GM23338 (cell line): ENCODE measurements at regions not wholly inside any gene's neighbourhood (a gene's known extent, or its start where the extent isn't known, plus 50 kb on each side); places are given as distances from the start of the nearest gene placed in this dataset.

ENCODE experiments used
- ATAC-seq: fragments of 200-7000 bp; cut with Tn5 transposase; 3 replicates; pipeline ENCODE4 v1.9.1; 2020
- DNase-seq: peaks from one replicate; pipeline ENCODE4 v3.0.0-alpha.2; 2015; ENCODE audit warnings: low spot score
- H2AFZ ChIP-seq: fragments of 200-600 bp; sonication (generic); 2 replicates; pipeline ENCODE4 v1.8.0; 2016; ENCODE audit warnings: antibody characterized with exemption, mild to moderate bottlenecking, moderate library complexity
- H3F3A ChIP-seq: fragments of 200-600 bp; sonication (generic); replicated peaks from 2 replicates; pipeline ENCODE4 v1.8.0; 2017; ENCODE audit warnings: antibody characterized with exemption, mixed run types, low read depth
- H3K27ac ChIP-seq: fragments of 200-600 bp; sonication (generic); 2 replicates; pipeline ENCODE4 v1.6.1; 2016; ENCODE audit warnings: low read depth
- H3K27me3 ChIP-seq: fragments of 200-600 bp; sonication (generic); 2 replicates; pipeline ENCODE4 v1.8.0; 2016; ENCODE audit warnings: mild to moderate bottlenecking, mixed run types, moderate library complexity; ENCODE audit not compliant: insufficient read depth
- H3K36me3 ChIP-seq: fragments of 200-600 bp; sonication (generic); 2 replicates; pipeline ENCODE4 v1.8.0; 2016; ENCODE audit warnings: mild to moderate bottlenecking; ENCODE audit not compliant: insufficient read depth
- H3K4me1 ChIP-seq: fragments of 200-600 bp; sonication (generic); 2 replicates; pipeline ENCODE4 v1.8.0; 2016; ENCODE audit warnings: mild to moderate bottlenecking, moderate library complexity; ENCODE audit not compliant: insufficient read depth
- H3K4me2 ChIP-seq: fragments of 200-600 bp; sonication (generic); 2 replicates; pipeline ENCODE4 v1.7.1; 2017; ENCODE audit warnings: mixed run types
- H3K4me3 ChIP-seq: fragments of 200-600 bp; sonication (generic); 2 replicates; pipeline ENCODE4 v1.6.1; 2016; ENCODE audit warnings: mixed run types
- H3K79me2 ChIP-seq: fragments of 200-600 bp; sonication (generic); replicated peaks from 2 replicates; pipeline ENCODE4 v1.8.0; 2017; ENCODE audit warnings: mild to moderate bottlenecking; ENCODE audit not compliant: insufficient read depth
- H3K9me2 ChIP-seq: fragments of 200-600 bp; sonication (generic); 2 replicates; pipeline ENCODE4 v1.8.0; 2017; ENCODE audit not compliant: insufficient read depth
- H4K20me1 ChIP-seq: fragments of 200-600 bp; sonication (generic); replicated peaks from 2 replicates; pipeline ENCODE4 v1.8.0; 2017; ENCODE audit warnings: mild to moderate bottlenecking; ENCODE audit not compliant: insufficient read depth
- H3K27ac Mint-ChIP-seq: 2 replicates; pipeline ENCODE4 v1.8.0; 2020; ENCODE audit warnings: inconsistent platforms, mild to moderate bottlenecking, moderate library complexity, mixed read lengths
- H3K27me3 Mint-ChIP-seq: 3 replicates; pipeline ENCODE4 v1.8.0; 2022; ENCODE audit warnings: low read depth, mild to moderate bottlenecking, moderate library complexity, mixed read lengths, inconsistent platforms; ENCODE audit not compliant: insufficient read depth, poor library complexity
- H3K36me3 Mint-ChIP-seq: 3 replicates; pipeline ENCODE4 v1.8.0; 2021; ENCODE audit warnings: low read depth, mild to moderate bottlenecking, inconsistent platforms, moderate library complexity, mixed read lengths
- H3K4me1 Mint-ChIP-seq: 3 replicates; pipeline ENCODE4 v1.8.0; 2020; ENCODE audit warnings: mild to moderate bottlenecking, inconsistent platforms, mixed read lengths
- H3K4me3 Mint-ChIP-seq: 3 replicates; pipeline ENCODE4 v1.8.0; 2021; ENCODE audit warnings: moderate library complexity, mild to moderate bottlenecking, inconsistent platforms, mixed read lengths
- H3K9me3 Mint-ChIP-seq: 3 replicates; pipeline ENCODE4 v1.8.0; 2020; ENCODE audit warnings: moderate library complexity, mild to moderate bottlenecking, inconsistent platforms, mixed read lengths
- CREB1 ChIP-seq: fragments of 250-450 bp; sonication (Bioruptor Pico); IDR thresholded peaks from 2 replicates; pipeline ENCODE4 v1.5.0; 2020; ENCODE audit warnings: low read depth, mild to moderate bottlenecking, moderate library complexity
- EZH2phosphoT487 ChIP-seq: fragments of 200-600 bp; sonication (generic); IDR thresholded peaks from one replicate; pipeline ENCODE4 v1.8.1; 2018; ENCODE audit warnings: antibody characterized with exemption; ENCODE audit not compliant: unreplicated experiment
- JUNB ChIP-seq: IDR thresholded peaks from one replicate; pipeline ENCODE4 v1.6.1; 2016; ENCODE audit warnings: antibody characterized with exemption; ENCODE audit not compliant: unreplicated experiment
- POLR2AphosphoS5 ChIP-seq: IDR thresholded peaks from 2 replicates; pipeline ENCODE4 v1.6.1; 2016; ENCODE audit warnings: antibody characterized with exemption, low read depth
- ZNF114 ChIP-seq: fragments of 250-450 bp; sonication (Bioruptor Pico); IDR thresholded peaks from 2 replicates; pipeline ENCODE4 v1.5.0; 2020; ENCODE audit warnings: mild to moderate bottlenecking, moderate library complexity
- ZNF331 ChIP-seq: fragments of 250-450 bp; sonication (Bioruptor Pico); IDR thresholded peaks from 2 replicates; pipeline ENCODE4 v1.5.0; 2020; ENCODE audit warnings: low read depth, mild to moderate bottlenecking, moderate library complexity
- TF ChIP-seq, protein P1 (sequence below): fragments of 250-450 bp; sonication (Bioruptor Pico); IDR thresholded peaks from 2 replicates; pipeline ENCODE4 v1.5.0; 2020; ENCODE audit warnings: mild to moderate bottlenecking, moderate library complexity
- TF ChIP-seq, protein P2 (sequence below): IDR thresholded peaks from 2 replicates; pipeline ENCODE4 v1.6.1; 2016; ENCODE audit warnings: antibody characterized with exemption
- TF ChIP-seq, protein P3 (sequence below): IDR thresholded peaks from one replicate; pipeline ENCODE4 v1.6.1; 2018; ENCODE audit warnings: antibody characterized with exemption; ENCODE audit not compliant: unreplicated experiment

DNA sequence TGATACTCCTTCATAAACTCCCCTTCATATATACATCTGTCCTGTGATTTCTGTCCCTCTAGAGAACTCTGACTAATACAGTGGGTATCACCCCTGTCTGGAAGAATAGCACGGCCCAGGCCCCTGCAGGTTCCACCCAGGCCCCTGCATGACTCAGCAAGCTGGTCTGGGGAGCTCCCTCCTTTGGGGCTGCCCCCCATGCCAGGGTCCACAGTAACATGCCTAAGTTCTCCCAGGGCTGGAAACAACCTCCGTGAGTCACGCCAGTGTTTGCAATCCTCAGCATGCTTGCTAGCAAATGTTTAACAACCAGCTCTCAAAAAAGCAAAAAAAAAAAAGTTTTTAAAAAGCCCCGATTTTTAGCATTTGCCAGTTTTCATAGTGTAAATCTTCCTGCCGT is 134.3 kb upstream of the CDH4 start (continued):
- TF ChIP-seq, protein P1, sequence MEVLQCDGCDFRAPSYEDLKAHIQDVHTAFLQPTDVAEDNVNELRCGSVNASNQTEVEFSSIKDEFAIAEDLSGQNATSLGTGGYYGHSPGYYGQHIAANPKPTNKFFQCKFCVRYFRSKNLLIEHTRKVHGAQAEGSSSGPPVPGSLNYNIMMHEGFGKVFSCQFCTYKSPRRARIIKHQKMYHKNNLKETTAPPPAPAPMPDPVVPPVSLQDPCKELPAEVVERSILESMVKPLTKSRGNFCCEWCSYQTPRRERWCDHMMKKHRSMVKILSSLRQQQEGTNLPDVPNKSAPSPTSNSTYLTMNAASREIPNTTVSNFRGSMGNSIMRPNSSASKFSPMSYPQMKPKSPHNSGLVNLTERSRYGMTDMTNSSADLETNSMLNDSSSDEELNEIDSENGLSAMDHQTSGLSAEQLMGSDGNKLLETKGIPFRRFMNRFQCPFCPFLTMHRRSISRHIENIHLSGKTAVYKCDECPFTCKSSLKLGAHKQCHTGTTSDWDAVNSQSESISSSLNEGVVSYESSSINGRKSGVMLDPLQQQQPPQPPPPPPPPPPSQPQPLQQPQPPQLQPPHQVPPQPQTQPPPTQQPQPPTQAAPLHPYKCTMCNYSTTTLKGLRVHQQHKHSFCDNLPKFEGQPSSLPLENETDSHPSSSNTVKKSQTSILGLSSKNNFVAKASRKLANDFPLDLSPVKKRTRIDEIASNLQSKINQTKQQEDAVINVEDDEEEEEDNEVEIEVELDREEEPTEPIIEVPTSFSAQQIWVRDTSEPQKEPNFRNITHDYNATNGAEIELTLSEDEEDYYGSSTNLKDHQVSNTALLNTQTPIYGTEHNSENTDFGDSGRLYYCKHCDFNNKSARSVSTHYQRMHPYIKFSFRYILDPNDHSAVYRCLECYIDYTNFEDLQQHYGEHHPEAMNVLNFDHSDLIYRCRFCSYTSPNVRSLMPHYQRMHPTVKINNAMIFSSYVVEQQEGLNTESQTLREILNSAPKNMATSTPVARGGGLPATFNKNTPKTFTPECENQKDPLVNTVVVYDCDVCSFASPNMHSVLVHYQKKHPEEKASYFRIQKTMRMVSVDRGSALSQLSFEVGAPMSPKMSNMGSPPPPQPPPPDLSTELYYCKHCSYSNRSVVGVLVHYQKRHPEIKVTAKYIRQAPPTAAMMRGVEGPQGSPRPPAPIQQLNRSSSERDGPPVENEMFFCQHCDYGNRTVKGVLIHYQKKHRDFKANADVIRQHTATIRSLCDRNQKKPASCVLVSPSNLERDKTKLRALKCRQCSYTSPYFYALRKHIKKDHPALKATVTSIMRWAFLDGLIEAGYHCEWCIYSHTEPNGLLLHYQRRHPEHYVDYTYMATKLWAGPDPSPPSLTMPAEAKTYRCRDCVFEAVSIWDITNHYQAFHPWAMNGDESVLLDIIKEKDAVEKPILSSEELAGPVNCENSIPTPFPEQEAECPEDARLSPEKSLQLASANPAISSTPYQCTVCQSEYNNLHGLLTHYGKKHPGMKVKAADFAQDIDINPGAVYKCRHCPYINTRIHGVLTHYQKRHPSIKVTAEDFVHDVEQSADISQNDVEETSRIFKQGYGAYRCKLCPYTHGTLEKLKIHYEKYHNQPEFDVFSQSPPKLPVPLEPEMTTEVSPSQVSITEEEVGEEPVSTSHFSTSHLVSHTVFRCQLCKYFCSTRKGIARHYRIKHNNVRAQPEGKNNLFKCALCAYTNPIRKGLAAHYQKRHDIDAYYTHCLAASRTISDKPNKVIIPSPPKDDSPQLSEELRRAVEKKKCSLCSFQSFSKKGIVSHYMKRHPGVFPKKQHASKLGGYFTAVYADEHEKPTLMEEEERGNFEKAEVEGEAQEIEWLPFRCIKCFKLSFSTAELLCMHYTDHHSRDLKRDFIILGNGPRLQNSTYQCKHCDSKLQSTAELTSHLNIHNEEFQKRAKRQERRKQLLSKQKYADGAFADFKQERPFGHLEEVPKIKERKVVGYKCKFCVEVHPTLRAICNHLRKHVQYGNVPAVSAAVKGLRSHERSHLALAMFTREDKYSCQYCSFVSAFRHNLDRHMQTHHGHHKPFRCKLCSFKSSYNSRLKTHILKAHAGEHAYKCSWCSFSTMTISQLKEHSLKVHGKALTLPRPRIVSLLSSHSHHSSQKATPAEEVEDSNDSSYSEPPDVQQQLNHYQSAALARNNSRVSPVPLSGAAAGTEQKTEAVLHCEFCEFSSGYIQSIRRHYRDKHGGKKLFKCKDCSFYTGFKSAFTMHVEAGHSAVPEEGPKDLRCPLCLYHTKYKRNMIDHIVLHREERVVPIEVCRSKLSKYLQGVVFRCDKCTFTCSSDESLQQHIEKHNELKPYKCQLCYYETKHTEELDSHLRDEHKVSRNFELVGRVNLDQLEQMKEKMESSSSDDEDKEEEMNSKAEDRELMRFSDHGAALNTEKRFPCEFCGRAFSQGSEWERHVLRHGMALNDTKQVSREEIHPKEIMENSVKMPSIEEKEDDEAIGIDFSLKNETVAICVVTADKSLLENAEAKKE: no peak
- no peak for TF ChIP-seq EZH2phosphoT487
- no peak for TF ChIP-seq ZNF114
- TF ChIP-seq, protein P2, sequence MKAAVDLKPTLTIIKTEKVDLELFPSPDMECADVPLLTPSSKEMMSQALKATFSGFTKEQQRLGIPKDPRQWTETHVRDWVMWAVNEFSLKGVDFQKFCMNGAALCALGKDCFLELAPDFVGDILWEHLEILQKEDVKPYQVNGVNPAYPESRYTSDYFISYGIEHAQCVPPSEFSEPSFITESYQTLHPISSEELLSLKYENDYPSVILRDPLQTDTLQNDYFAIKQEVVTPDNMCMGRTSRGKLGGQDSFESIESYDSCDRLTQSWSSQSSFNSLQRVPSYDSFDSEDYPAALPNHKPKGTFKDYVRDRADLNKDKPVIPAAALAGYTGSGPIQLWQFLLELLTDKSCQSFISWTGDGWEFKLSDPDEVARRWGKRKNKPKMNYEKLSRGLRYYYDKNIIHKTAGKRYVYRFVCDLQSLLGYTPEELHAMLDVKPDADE: no peak
- no peak for TF ChIP-seq CREB1

DNA sequence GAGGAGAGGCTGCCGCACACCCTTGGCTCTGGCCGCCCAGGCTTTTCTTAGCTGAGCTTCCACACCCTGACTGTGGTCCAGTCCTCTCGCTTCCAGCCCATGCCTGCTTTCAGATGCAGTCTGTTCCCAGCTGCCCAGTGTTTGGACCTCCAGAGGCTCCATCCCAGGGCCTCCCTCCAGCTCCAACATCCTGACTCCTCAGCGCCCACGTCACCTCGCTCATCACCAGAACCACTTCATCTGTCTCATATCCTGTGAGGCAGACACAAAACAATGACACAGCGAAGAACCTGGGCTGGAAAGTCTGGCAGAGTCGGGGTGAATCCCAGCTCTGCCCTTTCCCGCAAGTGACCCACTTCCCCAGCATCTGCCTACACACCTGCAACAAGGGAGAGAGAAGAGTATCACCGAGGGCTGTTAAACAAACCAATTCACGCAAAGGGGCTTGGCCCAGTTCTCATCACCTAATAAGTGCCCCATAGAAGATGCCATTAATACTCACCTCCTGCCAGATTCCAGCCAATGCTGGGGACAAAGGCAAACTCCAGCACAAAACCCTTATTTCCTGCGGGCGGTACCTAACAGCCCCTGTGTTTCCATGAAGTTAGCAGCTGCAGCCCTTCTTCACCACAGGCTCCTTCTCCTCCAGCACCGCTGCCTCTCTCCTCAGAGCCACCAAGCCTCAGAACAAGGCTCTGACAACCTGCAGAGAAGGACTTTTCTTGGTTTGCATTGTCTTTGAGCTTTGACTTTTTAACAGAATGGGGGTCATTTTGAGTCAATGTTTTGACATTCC is 133.4 kb upstream of the CDH4 start:
- H3K27me3 Mint-ChIP-seq: peaks cover 22% of the 10 kb centered on the region
- Histone ChIP-seq H3F3A (no peaks in the 10 kb centered on the region), H3K79me2 (no peaks in the 10 kb centered on the region), H3K27ac (no peak overlapping the region), H3K9me2 (no peaks in the 10 kb centered on the region), H3K4me2 (no peak overlapping the region), H3K4me3 (no peak overlapping the region), H2AFZ (no peak overlapping the region), H3K27me3 (no peaks in the 10 kb centered on the region), H3K36me3 (no peaks in the 10 kb centered on the region), H3K4me1 (no peaks in the 10 kb centered on the region), H4K20me1 (no peaks in the 10 kb centered on the region)
- ATAC-seq (no peak), DNase-seq (no peak)
- H3K27ac Mint-ChIP-seq: no peak overlapping the region
- H3K4me1 Mint-ChIP-seq: peaks cover 14% of the 10 kb centered on the region
- H3K9me3 Mint-ChIP-seq: no peaks in the 10 kb centered on the region; the same call in 2 of the 3 replicates
- H3K36me3 Mint-ChIP-seq: no peaks in the 10 kb centered on the region
- H3K4me3 Mint-ChIP-seq: no peak overlapping the region
- TF ChIP-seq CREB1 (no peak), JUNB (no peak), POLR2AphosphoS5 (no peak), ZNF114 (no peak), ZNF331 (no peak)
- TF ChIP-seq, protein P3, sequence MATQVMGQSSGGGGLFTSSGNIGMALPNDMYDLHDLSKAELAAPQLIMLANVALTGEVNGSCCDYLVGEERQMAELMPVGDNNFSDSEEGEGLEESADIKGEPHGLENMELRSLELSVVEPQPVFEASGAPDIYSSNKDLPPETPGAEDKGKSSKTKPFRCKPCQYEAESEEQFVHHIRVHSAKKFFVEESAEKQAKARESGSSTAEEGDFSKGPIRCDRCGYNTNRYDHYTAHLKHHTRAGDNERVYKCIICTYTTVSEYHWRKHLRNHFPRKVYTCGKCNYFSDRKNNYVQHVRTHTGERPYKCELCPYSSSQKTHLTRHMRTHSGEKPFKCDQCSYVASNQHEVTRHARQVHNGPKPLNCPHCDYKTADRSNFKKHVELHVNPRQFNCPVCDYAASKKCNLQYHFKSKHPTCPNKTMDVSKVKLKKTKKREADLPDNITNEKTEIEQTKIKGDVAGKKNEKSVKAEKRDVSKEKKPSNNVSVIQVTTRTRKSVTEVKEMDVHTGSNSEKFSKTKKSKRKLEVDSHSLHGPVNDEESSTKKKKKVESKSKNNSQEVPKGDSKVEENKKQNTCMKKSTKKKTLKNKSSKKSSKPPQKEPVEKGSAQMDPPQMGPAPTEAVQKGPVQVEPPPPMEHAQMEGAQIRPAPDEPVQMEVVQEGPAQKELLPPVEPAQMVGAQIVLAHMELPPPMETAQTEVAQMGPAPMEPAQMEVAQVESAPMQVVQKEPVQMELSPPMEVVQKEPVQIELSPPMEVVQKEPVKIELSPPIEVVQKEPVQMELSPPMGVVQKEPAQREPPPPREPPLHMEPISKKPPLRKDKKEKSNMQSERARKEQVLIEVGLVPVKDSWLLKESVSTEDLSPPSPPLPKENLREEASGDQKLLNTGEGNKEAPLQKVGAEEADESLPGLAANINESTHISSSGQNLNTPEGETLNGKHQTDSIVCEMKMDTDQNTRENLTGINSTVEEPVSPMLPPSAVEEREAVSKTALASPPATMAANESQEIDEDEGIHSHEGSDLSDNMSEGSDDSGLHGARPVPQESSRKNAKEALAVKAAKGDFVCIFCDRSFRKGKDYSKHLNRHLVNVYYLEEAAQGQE: no peak
